Astrocyte (in vitro differentiated cells and primary cell): ENCODE measurements at regions not wholly inside any gene's neighbourhood (a gene's known extent, or its start where the extent isn't known, plus 50 kb on each side); places are given as distances from the start of the nearest gene placed in this dataset.

ENCODE experiments used
- DNase-seq: peaks from one replicate; pipeline ENCODE4 v3.0.0-alpha.2; 2010; ENCODE audit warnings: low read depth
- FAIRE-seq: peaks from 2 replicates; lab custom pipeline; 2011; peaks lifted over from hg19 to GRCh38; lab: Jason Lieb, UNC
- H2AFZ ChIP-seq: 2 replicates; pipeline ENCODE4 v1.6.0; 2012; ENCODE audit warnings: low read depth, low read length, inconsistent platforms
- H3K27ac ChIP-seq: 2 replicates; pipeline ENCODE4 v1.5.1; 2011; ENCODE audit warnings: low read depth, low read length, inconsistent platforms
- H3K27me3 ChIP-seq: 2 replicates; pipeline ENCODE4 v1.6.0; 2011; ENCODE audit warnings: low read length, inconsistent platforms; ENCODE audit not compliant: insufficient read depth
- H3K36me3 ChIP-seq: 2 replicates; pipeline ENCODE4 v1.5.1; 2011; ENCODE audit warnings: low read length, inconsistent platforms; ENCODE audit not compliant: insufficient read depth
- H3K4me1 ChIP-seq: 2 replicates; pipeline ENCODE4 v1.5.1; 2011; ENCODE audit warnings: low read length, inconsistent platforms; ENCODE audit not compliant: insufficient read depth
- H3K4me2 ChIP-seq: 2 replicates; pipeline ENCODE4 v1.6.0; 2012; ENCODE audit warnings: low read length, inconsistent platforms
- H3K4me3 ChIP-seq: 2 replicates; pipeline ENCODE4 v1.5.1; 2011; ENCODE audit warnings: low read depth, mild to moderate bottlenecking, low read length, inconsistent platforms; ENCODE audit not compliant: insufficient read depth
- H3K79me2 ChIP-seq: 2 replicates; pipeline ENCODE4 v1.6.0; 2012; ENCODE audit warnings: mild to moderate bottlenecking, low read length, inconsistent platforms; ENCODE audit not compliant: insufficient read depth
- H3K9ac ChIP-seq: 2 replicates; pipeline ENCODE4 v1.6.0; 2012; ENCODE audit warnings: mild to moderate bottlenecking, low read length, inconsistent platforms
- H3K9me3 ChIP-seq: 2 replicates; pipeline ENCODE4 v1.5.1; 2012; ENCODE audit warnings: low read depth, mild to moderate bottlenecking, low read length, inconsistent platforms; ENCODE audit not compliant: insufficient read depth
- H4K20me1 ChIP-seq: 2 replicates; pipeline ENCODE4 v1.6.0; 2012; ENCODE audit warnings: low read length, inconsistent platforms; ENCODE audit not compliant: insufficient read depth
- H3K27ac Mint-ChIP-seq: one replicate; pipeline ENCODE4 v1.8.0; 2021; ENCODE audit warnings: mild to moderate bottlenecking, mixed read lengths; ENCODE audit not compliant: unreplicated experiment
- H3K27me3 Mint-ChIP-seq: one replicate; pipeline ENCODE4 v1.8.0; 2021; ENCODE audit warnings: low read depth, mixed read lengths; ENCODE audit not compliant: unreplicated experiment
- H3K36me3 Mint-ChIP-seq: one replicate; pipeline ENCODE4 v1.8.0; 2021; ENCODE audit warnings: low read depth, mixed read lengths; ENCODE audit not compliant: unreplicated experiment
- H3K4me1 Mint-ChIP-seq: one replicate; pipeline ENCODE4 v1.8.0; 2021; ENCODE audit warnings: low read depth, mixed read lengths; ENCODE audit not compliant: unreplicated experiment
- H3K4me3 Mint-ChIP-seq: one replicate; pipeline ENCODE4 v1.8.0; 2021; ENCODE audit warnings: mild to moderate bottlenecking, moderate library complexity, mixed read lengths; ENCODE audit not compliant: unreplicated experiment
- H3K9me3 Mint-ChIP-seq: one replicate; pipeline ENCODE4 v1.8.0; 2021; ENCODE audit warnings: mild to moderate bottlenecking, mixed read lengths; ENCODE audit not compliant: unreplicated experiment
- CTCF ChIP-seq: IDR thresholded peaks from 2 replicates; pipeline ENCODE4 v1.5.1; 2011; ENCODE audit warnings: low read depth, mild to moderate bottlenecking, inconsistent platforms, low read length, moderate library complexity; ENCODE audit not compliant: insufficient read depth
- EZH2 ChIP-seq: IDR thresholded peaks from 2 replicates; pipeline ENCODE4 v1.6.1; 2012; ENCODE audit warnings: mild to moderate bottlenecking, low read length, inconsistent platforms; ENCODE audit not compliant: insufficient read depth

GRCh38 chr7:130940907-130941306 lies 206.9 kb upstream of the KLF14 start:
- Histone ChIP-seq H3K4me1 (peaks cover 28% of the 10 kb centered on the region), H3K9ac (peak overlapping the region; percentile 94), H3K4me3 (peak overlapping the region; percentile 84), H2AFZ (no peak overlapping the region), H3K4me2 (peak overlapping the region; percentile 87), H3K36me3 (no peaks in the 10 kb centered on the region), H4K20me1 (peaks cover 29% of the 10 kb centered on the region), H3K79me2 (peaks cover 100% of the 10 kb centered on the region), H3K27me3 (no peaks in the 10 kb centered on the region), H3K27ac (peak overlapping the region; percentile 97), H3K9me3 (no peaks in the 10 kb centered on the region)
- no peak for DNase-seq
- no peaks in the 10 kb centered on the region for H3K9me3 Mint-ChIP-seq
- H3K36me3 Mint-ChIP-seq, result peaks cover 18% of the 10 kb centered on the region
- H3K27me3 Mint-ChIP-seq, result no peaks in the 10 kb centered on the region
- H3K4me3 Mint-ChIP-seq, result no peak overlapping the region
- peaks cover 23% of the 10 kb centered on the region for H3K4me1 Mint-ChIP-seq
- no peak for TF ChIP-seq EZH2
- TF ChIP-seq CTCF, result no peak
- no peak for FAIRE-seq
- no peak overlapping the region for H3K27ac Mint-ChIP-seq

- Mint-ChIP-seq H3K9me3 (no peaks in the 10 kb centered on the region), H3K4me3 (no peak overlapping the region), H3K27me3 (no peaks in the 10 kb centered on the region), H3K27ac (peak overlapping the region; percentile 30), H3K36me3 (peaks cover 21% of the 10 kb centered on the region), H3K4me1 (peaks cover 25% of the 10 kb centered on the region)
- DNase-seq, result peak; percentile 77
- peak overlapping the region; percentile 94 for H3K9ac ChIP-seq
- TF ChIP-seq CTCF, result no peak
- TF ChIP-seq EZH2, result no peak
- no peaks in the 10 kb centered on the region for H3K27me3 ChIP-seq
- no peak for FAIRE-seq
- no peak overlapping the region for H2AFZ ChIP-seq
- H3K9me3 ChIP-seq, result no peaks in the 10 kb centered on the region
- H3K4me2 ChIP-seq, result peak overlapping the region; percentile 87
- peaks cover 100% of the 10 kb centered on the region for H3K79me2 ChIP-seq
- H3K27ac ChIP-seq, result peak overlapping the region; percentile 97
- peaks cover 22% of the 10 kb centered on the region for H4K20me1 ChIP-seq
- peaks cover 28% of the 10 kb centered on the region for H3K4me1 ChIP-seq
- H3K4me3 ChIP-seq, result peak overlapping the region; percentile 84
- no peaks in the 10 kb centered on the region for H3K36me3 ChIP-seq
These were observed 207.6 kb upstream of the KLF14 start for GRCh38 chr7:130941322-130942210.
